GM19452 (cell line): ENCODE measurements at regions not wholly inside any gene's neighbourhood (a gene's known extent, or its start where the extent isn't known, plus 50 kb on each side); places are given as distances from the start of the nearest gene placed in this dataset.
"Not testable (repeated sequence)": the region's sequence is repeated elsewhere in the genome, so short reads cannot be mapped to it uniquely, and the experiment has no call there.

Experiments used
- ATAC-seq: cut with Tn5 transposase; IDR thresholded peaks from one replicate; pipeline ENCODE4 v1.9.1; 2021; ENCODE audit not compliant: unreplicated experiment

GRCh38 chr7:68121056-68121455 lies 1124.4 kb downstream of the TYW1 start:
- no peak for ATAC-seq

GRCh38 chr7:68121655-68122054 lies 1125.0 kb downstream of the TYW1 start:
- no peak for ATAC-seq

- no peak for ATAC-seq
These were observed 1126.2 kb downstream of the TYW1 start for GRCh38 chr7:68122801-68123200.

- ATAC-seq = no peak
These were observed 1128.5 kb downstream of the TYW1 start for GRCh38 chr7:68125168-68125567.

GRCh38 chr7:68133045-68133444 lies 1136.4 kb downstream of the TYW1 start:
- no peak for ATAC-seq

- no peak for ATAC-seq
These were observed 1146.7 kb downstream of the TYW1 start for GRCh38 chr7:68143345-68143744.

- no peak for ATAC-seq
These were observed 1150.3 kb downstream of the TYW1 start for GRCh38 chr7:68146983-68147382.

- ATAC-seq = no peak
These were observed 1151.1 kb downstream of the TYW1 start for GRCh38 chr7:68147614-68148238.

- no peak for ATAC-seq
These were observed 1151.8 kb downstream of the TYW1 start for GRCh38 chr7:68148440-68148839.

- ATAC-seq = no peak
These were observed 1155.6 kb downstream of the TYW1 start for GRCh38 chr7:68152205-68152604.

- ATAC-seq = no peak
These were observed 1159.0 kb downstream of the TYW1 start for GRCh38 chr7:68155676-68156075.

GRCh38 chr7:68158686-68159295 lies 1162.2 kb downstream of the TYW1 start:
- no peak for ATAC-seq

GRCh38 chr7:68162712-68163111 lies 1166.1 kb downstream of the TYW1 start:
- ATAC-seq = no peak

GRCh38 chr7:68166525-68166924 lies 1169.9 kb downstream of the TYW1 start:
- ATAC-seq = no peak

- no peak for ATAC-seq
These were observed 1176.9 kb downstream of the TYW1 start for GRCh38 chr7:68173513-68173912.

- no peak for ATAC-seq
These were observed 1180.3 kb downstream of the TYW1 start for GRCh38 chr7:68176974-68177373.

- no peak for ATAC-seq
These were observed 1184.1 kb downstream of the TYW1 start for GRCh38 chr7:68180761-68181160.

- no peak for ATAC-seq
These were observed 1186.5 kb downstream of the TYW1 start for GRCh38 chr7:68183176-68183575.

- no peak for ATAC-seq
These were observed 1189.2 kb downstream of the TYW1 start for GRCh38 chr7:68185631-68186456.

GRCh38 chr7:68187532-68187931 lies 1190.9 kb downstream of the TYW1 start:
- no peak for ATAC-seq

GRCh38 chr7:68192941-68193340 lies 1196.3 kb downstream of the TYW1 start:
- no peak for ATAC-seq

GRCh38 chr7:68195642-68196041 lies 1199.0 kb downstream of the TYW1 start:
- not testable (repeated sequence) for ATAC-seq
